DND-41 (cell line): ENCODE measurements at regions not wholly inside any gene's neighbourhood (a gene's known extent, or its start where the extent isn't known, plus 50 kb on each side); places are given as distances from the start of the nearest gene placed in this dataset.

Source experiments
- ATAC-seq: fragments of 200-7000 bp; cut with Tn5 transposase; 3 replicates; pipeline ENCODE4 v1.9.1; 2021; ENCODE audit warnings: low read depth; ENCODE audit not compliant: insufficient read depth
- DNase-seq: peaks from one replicate; pipeline ENCODE4 v3.0.0-alpha.2; 2020
- H2AFZ ChIP-seq: 2 replicates; pipeline ENCODE4 v1.6.0; 2012; ENCODE audit warnings: low read depth, low read length
- H3K27ac ChIP-seq: 2 replicates; pipeline ENCODE4 v1.5.1; 2012; ENCODE audit warnings: low read length, inconsistent platforms
- H3K27me3 ChIP-seq: fragments of 200-600 bp; sonication (generic); 2 replicates; pipeline ENCODE4 v1.6.0; 2012; ENCODE audit warnings: low read length, mild to moderate bottlenecking, inconsistent platforms; ENCODE audit not compliant: insufficient read depth, poor library complexity
- H3K36me3 ChIP-seq: 2 replicates; pipeline ENCODE4 v1.5.1; 2012; ENCODE audit warnings: low read length, inconsistent platforms; ENCODE audit not compliant: insufficient read depth
- H3K4me1 ChIP-seq: 2 replicates; pipeline ENCODE4 v1.5.1; 2012; ENCODE audit warnings: mild to moderate bottlenecking, low read length; ENCODE audit not compliant: insufficient read depth
- H3K4me2 ChIP-seq: 2 replicates; pipeline ENCODE4 v1.6.0; 2012; ENCODE audit warnings: mild to moderate bottlenecking, moderate library complexity, low read length, inconsistent platforms; ENCODE audit not compliant: insufficient read depth
- H3K4me3 ChIP-seq, 2 experiments: fragments of 200-600 bp in 1 of 2; shearing (Covaris generic) in 1 of 2; 2 replicates each; pipeline ENCODE4 v1.5.1; 2012 to 2016; ENCODE audit warnings: inconsistent platforms in 2 of 2, low read length in 2 of 2, mild to moderate bottlenecking in 2 of 2, low read depth in 1 of 2, moderate library complexity in 1 of 2
- H3K79me2 ChIP-seq: 2 replicates; pipeline ENCODE4 v1.6.0; 2012; ENCODE audit warnings: low read length, inconsistent platforms; ENCODE audit not compliant: insufficient read depth
- H3K9ac ChIP-seq: 2 replicates; pipeline ENCODE4 v1.6.0; 2012; ENCODE audit warnings: low read depth, mild to moderate bottlenecking, inconsistent platforms, low read length, moderate library complexity
- H3K9me3 ChIP-seq: 2 replicates; pipeline ENCODE4 v1.5.1; 2012; ENCODE audit warnings: low read length, moderate library complexity, mild to moderate bottlenecking, inconsistent platforms; ENCODE audit not compliant: insufficient read depth, severe bottlenecking
- H4K20me1 ChIP-seq: 2 replicates; pipeline ENCODE4 v1.6.0; 2012; ENCODE audit warnings: low read length; ENCODE audit not compliant: insufficient read depth
- CTCF ChIP-seq: IDR thresholded peaks from 2 replicates; pipeline ENCODE4 v1.5.1; 2012; ENCODE audit warnings: borderline replicate concordance, low read length, moderate library complexity, mild to moderate bottlenecking; ENCODE audit not compliant: poor library complexity, severe bottlenecking; ENCODE audit errors: extremely low read depth
- EZH2 ChIP-seq: IDR thresholded peaks from 3 replicates; pipeline ENCODE4 v1.6.1; 2012; ENCODE audit warnings: borderline replicate concordance, low read depth, mild to moderate bottlenecking, moderate library complexity, low read length, inconsistent platforms; ENCODE audit not compliant: severe bottlenecking

GRCh38 chr13:93173654-93174053 lies 53.0 kb upstream of the GPC6 start:
- ATAC-seq (no peak), DNase-seq (no peak)
- Histone ChIP-seq H4K20me1 (no peaks in the 10 kb centered on the region), H3K27ac (no peak overlapping the region), H3K27me3 (no peaks in the 10 kb centered on the region), H2AFZ (no peak overlapping the region), H3K79me2 (no peaks in the 10 kb centered on the region), H3K4me1 (no peaks in the 10 kb centered on the region), H3K9ac (no peak overlapping the region), H3K36me3 (no peaks in the 10 kb centered on the region), H3K9me3 (no peaks in the 10 kb centered on the region), H3K4me2 (no peak overlapping the region), H3K4me3 (no peak overlapping the region)
- TF ChIP-seq CTCF: no peak

DNA sequence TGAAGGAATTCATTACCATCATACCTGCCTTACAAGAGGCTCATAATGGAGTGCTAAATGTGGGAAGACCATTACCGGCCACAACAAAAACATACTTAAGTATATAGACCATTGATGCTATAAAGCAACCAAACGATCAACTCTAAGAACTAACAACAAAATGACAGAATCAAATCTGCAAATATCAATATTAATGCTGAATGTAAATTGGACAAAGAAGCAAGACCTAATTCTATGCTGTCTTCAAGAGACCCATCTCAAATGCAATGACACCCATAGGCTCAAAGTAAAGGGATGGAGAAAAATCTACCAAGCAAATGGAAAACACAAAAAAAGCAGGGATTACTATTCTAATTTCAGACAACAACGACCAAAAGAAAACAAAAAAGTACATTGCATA lies 52.3 kb upstream of the GPC6 start:
- Histone ChIP-seq H4K20me1 (no peaks in the 10 kb centered on the region), H3K4me2 (no peak overlapping the region), H3K9me3 (no peaks in the 10 kb centered on the region), H3K4me3 (no peak overlapping the region), H3K36me3 (no peaks in the 10 kb centered on the region), H3K27me3 (no peaks in the 10 kb centered on the region), H3K79me2 (no peaks in the 10 kb centered on the region), H3K27ac (no peak overlapping the region), H3K9ac (no peak overlapping the region), H2AFZ (no peak overlapping the region), H3K4me1 (no peaks in the 10 kb centered on the region)
- ATAC-seq: no peak
- no peak for DNase-seq
- TF ChIP-seq CTCF (no peak), EZH2 (no peak)
